Heart right ventricle (tissue), 16 donors: ENCODE measurements at regions not wholly inside any gene's neighbourhood (a gene's known extent, or its start where the extent isn't known, plus 50 kb on each side); places are given as distances from the start of the nearest gene placed in this dataset.

Experiments
- ATAC-seq, 8 donors: fragments of 200-7000 bp; cut with Tn5 transposase; one replicate each; pipeline ENCODE4 v1.9.1; 2020; ENCODE audit warnings: mild to moderate bottlenecking in 8 of 8, moderate library complexity in 8 of 8, moderate number of reproducible peaks in 1 of 8
- DNase-seq, 2 donors: peaks; one replicate each; pipeline ENCODE4 v3.0.0-alpha.2; 2020
- H3K27ac ChIP-seq, 10 donors: fragments of 200-600 bp; sonication (generic) in 2 of 10; one replicate each; pipeline versions ENCODE4 v1.5.0 to v1.8.0; 2020 to 2022; ENCODE audit warnings: mild to moderate bottlenecking in 3 of 10
- H3K27me3 ChIP-seq, 7 donors: fragments of 200-600 bp; one replicate each; pipeline ENCODE4 v1.8.0; 2021 to 2022; ENCODE audit warnings: mild to moderate bottlenecking in 2 of 7
- H3K36me3 ChIP-seq, 9 donors: fragments of 200-600 bp; sonication (generic) in 1 of 9; one replicate each; pipeline versions ENCODE4 v1.5.0 to v1.8.0; 2020 to 2022; ENCODE audit warnings: mild to moderate bottlenecking in 2 of 9
- H3K4me1 ChIP-seq, 9 donors: fragments of 200-600 bp; sonication (generic) in 1 of 9; one replicate each; pipeline versions ENCODE4 v1.5.0 to v1.8.0; 2020 to 2022; ENCODE audit warnings: mild to moderate bottlenecking in 4 of 9
- H3K4me3 ChIP-seq, 10 donors: fragments of 200-600 bp; sonication (generic) in 2 of 10; one replicate each; pipeline versions ENCODE4 v1.5.0 to v1.8.0; 2020 to 2022; ENCODE audit warnings: mild to moderate bottlenecking in 7 of 10, moderate library complexity in 2 of 10
- H3K9me3 ChIP-seq, 11 donors: fragments of 200-600 bp in 10 of 11; sonication (generic) in 2 of 11; one replicate each; pipeline versions ENCODE4 v1.5.0 to v1.8.0; 2013 to 2022; ENCODE audit warnings: mild to moderate bottlenecking in 2 of 11, control low read depth in 1 of 11, moderate library complexity in 1 of 11
- WGBS, 2 donors: extraction: QIAGEN DNeasy Blood & Tissue Kit; methylation state at CpG; one replicate each; pipeline ENCODE4 v1.1.7; 2013; ENCODE audit warnings: inconsistent platforms in 1 of 2; 5-methylcytosine and 5-hydroxymethylcytosine counted together
- intact Hi-C, 10 donors: fragments of 100-400 bp; cut with DNase I; formaldehyde crosslinking; loops; one replicate each; pipeline versions ENCODE4 v1.11.1 to v1.14.2; 2022
- TF ChIP-seq, protein P1 (sequence below), 9 donors: fragments of 200-600 bp; sonication (generic) in 2 of 9; IDR thresholded peaks; one replicate each; pipeline versions ENCODE4 v1.5.0 to v1.8.0; 2021 to 2022; ENCODE audit warnings: antibody characterized with exemption in 9 of 9, mild to moderate bottlenecking in 5 of 9, moderate library complexity in 1 of 9
- donor health status: Arrhythmogenic right ventricular cardiomyopathy.
- donor health status: ischemic (EF 13 %, LVEDD 7.1; RV severe dilation, severe dysfunction).
- donor health status: healthy with polysubstance abuse.
- donor health status: DM: no; HTN: yes; CAD: no.
- donor health status: DM: no; HTN: no; CAD: no.
- donor health status: ischemic (EF 25% LVEDD 6.9; RV normal size, moderate dysfunction).
- donor health status: ischemic (EF 25% LVEDD 5.7; RV mildly dilated, moderate dysfunction).
- donor health status: healthy.
- donor health status: DM: yes; HTN: yes; CAD: no.
- donor health status: Ischemic cardiomyopathy.
- donor health status: ischemic (EF 35%, LVEDD 5.7; RV mildly dilated, moderate dysfunction).
- donor health status: nonischemic (EF 11% LVEDD 7.7; RV severe dilation, severe dysfunction).
- donor health status: DM: yes; HTN: yes; CAD: no.
- donor health status: PGD.
- donor health status: ischemic (EF 29% LVEDD 5.4; RV normal size, mild dysfunction).
- donor health status: nonischemic (EF 23%, LVEDD 6.1; RV moderate dilation, normal function).

DNA sequence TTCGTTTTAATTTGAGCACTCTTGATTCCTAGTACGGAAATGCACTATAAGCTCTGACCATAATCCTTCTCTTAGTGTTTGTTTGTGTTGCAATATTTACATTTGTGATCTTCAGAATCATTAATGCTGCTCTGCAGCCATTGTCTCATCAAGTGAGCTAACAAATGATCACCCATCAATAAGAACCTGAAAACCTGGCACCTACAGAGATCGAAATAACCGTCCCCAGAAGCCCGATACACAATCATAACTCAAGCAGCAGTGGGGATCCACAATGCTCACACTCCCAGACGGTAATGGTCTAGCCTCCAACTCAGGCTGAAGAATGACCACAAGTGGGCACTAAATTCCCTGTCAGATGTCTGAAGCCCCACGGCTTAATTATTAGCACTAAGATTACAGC is 156.0 kb upstream of the NFE2L3 start:
- Histone ChIP-seq H3K4me1 (no peaks in the 10 kb centered on the region), H3K4me3 (no peak overlapping the region), H3K36me3 (no peaks in the 10 kb centered on the region), H3K27me3 (peaks cover 0 to 16% (median 7%) of the 10 kb centered on the region in 7 donors), H3K9me3 (peaks cover 0 to 5% (median 0%) of the 10 kb centered on the region in 11 donors), H3K27ac (no peak overlapping the region)
- TF ChIP-seq, protein P1, sequence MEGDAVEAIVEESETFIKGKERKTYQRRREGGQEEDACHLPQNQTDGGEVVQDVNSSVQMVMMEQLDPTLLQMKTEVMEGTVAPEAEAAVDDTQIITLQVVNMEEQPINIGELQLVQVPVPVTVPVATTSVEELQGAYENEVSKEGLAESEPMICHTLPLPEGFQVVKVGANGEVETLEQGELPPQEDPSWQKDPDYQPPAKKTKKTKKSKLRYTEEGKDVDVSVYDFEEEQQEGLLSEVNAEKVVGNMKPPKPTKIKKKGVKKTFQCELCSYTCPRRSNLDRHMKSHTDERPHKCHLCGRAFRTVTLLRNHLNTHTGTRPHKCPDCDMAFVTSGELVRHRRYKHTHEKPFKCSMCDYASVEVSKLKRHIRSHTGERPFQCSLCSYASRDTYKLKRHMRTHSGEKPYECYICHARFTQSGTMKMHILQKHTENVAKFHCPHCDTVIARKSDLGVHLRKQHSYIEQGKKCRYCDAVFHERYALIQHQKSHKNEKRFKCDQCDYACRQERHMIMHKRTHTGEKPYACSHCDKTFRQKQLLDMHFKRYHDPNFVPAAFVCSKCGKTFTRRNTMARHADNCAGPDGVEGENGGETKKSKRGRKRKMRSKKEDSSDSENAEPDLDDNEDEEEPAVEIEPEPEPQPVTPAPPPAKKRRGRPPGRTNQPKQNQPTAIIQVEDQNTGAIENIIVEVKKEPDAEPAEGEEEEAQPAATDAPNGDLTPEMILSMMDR (IDR thresholded peaks at IDR 0.05), result no peak
- no peak for ATAC-seq
- no peak for DNase-seq
- WGBS, 2 donors, result 68 to 72% methylated on average over 7 of the region's 7 CpGs
- intact Hi-C loops, result no loop called here

DNA sequence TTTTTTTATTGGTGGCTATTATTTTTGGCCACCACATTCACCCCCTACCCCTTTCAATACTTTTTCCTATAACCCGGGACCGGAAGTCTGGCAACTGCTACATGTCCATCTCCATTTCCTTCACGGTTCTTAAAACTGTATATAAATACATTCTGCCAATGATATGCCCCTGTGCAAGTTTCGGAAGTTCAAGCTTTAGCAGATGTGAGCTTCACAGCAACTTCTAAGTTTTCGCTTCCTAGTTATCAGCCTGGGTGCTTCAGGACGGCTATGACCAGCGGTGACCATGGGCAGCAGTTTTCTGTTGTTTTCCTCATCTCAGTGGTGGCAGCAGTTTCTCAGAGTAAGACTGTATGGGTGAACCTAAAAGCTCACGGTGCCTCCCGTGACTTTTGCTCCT is 153.5 kb upstream of the NFE2L3 start:
- Histone ChIP-seq H3K4me1 (no peaks in the 10 kb centered on the region), H3K4me3 (no peak overlapping the region), H3K27me3 (peaks cover 0 to 20% (median 7%) of the 10 kb centered on the region in 7 donors), H3K36me3 (no peaks in the 10 kb centered on the region), H3K27ac (no peak overlapping the region), H3K9me3 (peaks cover 0 to 5% (median 0%) of the 10 kb centered on the region in 11 donors)
- intact Hi-C loops, result no loop called here
- TF ChIP-seq, protein P1 (IDR thresholded peaks at IDR 0.05), result no peak
- WGBS, 2 donors, result 82 to 85% methylated on average over 9 of the region's 9 CpGs
- ATAC-seq (no peak), DNase-seq (no peak)

DNA sequence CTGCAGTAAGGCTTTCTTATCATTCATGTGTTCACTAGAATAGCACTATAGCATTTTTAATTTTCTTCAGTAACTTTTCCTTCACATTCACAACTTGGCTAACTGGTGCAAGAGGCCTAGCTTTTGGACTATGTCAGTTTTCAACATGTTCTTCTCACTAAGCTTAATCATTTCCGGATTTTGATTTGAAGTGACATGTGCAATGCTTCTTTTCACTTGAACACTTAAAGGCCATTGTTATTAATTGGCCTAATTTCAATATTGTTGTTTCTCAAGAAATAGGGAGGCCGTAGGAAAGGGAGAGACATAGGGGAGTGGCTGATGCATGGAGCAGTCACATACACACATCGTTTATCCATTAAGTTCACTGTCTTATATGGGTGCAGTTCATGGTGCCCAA is 151.2 kb upstream of the NFE2L3 start:
- no peak overlapping the region for H3K27ac ChIP-seq
- no peak overlapping the region for H3K4me3 ChIP-seq
- no peaks in the 10 kb centered on the region for H3K4me1 ChIP-seq
- H3K36me3 ChIP-seq, result no peaks in the 10 kb centered on the region
- WGBS, 2 donors, result 63 to 71% methylated on average over 3 of the region's 3 CpGs
- ATAC-seq, result no peak
- H3K27me3 ChIP-seq, result peaks cover 0 to 29% (median 14%) of the 10 kb centered on the region in 7 donors
- TF ChIP-seq, protein P1 (IDR thresholded peaks at IDR 0.05), result no peak
- DNase-seq, result no peak
- H3K9me3 ChIP-seq, result no peaks in the 10 kb centered on the region
- intact Hi-C loops, result no loop called here

DNA sequence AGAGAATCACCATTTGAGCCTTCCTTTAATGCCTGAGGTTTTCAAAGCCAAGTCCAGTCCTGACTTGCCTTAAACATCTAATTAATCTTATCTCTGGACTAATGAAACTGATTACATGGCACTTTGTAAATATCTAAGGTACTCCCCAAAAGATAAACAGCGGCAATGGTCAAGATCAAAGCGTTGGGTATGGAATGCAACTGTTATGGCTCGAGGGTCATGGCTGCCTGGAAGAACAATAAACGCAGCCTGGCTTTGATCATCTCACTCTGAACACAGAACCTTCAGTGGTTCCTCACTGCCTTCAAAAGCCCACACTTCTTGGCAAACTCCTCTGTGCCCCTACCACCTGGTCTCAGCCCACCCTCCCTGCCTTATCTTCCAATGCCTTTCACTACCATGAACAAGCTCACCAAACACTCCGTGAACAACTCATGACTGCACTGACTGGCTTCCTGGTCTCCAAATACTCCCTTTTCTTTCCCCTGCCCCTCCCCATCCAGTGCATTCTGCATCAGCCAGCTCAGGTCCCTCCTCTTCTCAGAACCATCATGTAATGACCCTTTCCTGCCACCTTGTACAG is 150.2 kb upstream of the NFE2L3 start:
- no peaks in the 10 kb centered on the region for H3K4me1 ChIP-seq
- DNase-seq (no peak), ATAC-seq (no peak)
- TF ChIP-seq, protein P1 (IDR thresholded peaks at IDR 0.05), result no peak
- H3K36me3 ChIP-seq, result no peaks in the 10 kb centered on the region
- intact Hi-C loops, result no loop called here
- WGBS, 2 donors, result 43 to 49% methylated on average over 5 of the region's 5 CpGs
- H3K4me3 ChIP-seq, result no peak overlapping the region
- no peak overlapping the region for H3K27ac ChIP-seq
- no peaks in the 10 kb centered on the region for H3K9me3 ChIP-seq
- peaks cover 0 to 33% (median 17%) of the 10 kb centered on the region in 7 donors for H3K27me3 ChIP-seq
